ENCODE measurements at regions not wholly inside any gene's neighbourhood (a gene's known extent, or its start where the extent isn't known, plus 50 kb on each side); places are given as distances from the start of the nearest gene placed in this dataset.
"Not testable (repeated sequence)": the region's sequence is repeated elsewhere in the genome, so short reads cannot be mapped to it uniquely, and the experiment has no call there.

DNA sequence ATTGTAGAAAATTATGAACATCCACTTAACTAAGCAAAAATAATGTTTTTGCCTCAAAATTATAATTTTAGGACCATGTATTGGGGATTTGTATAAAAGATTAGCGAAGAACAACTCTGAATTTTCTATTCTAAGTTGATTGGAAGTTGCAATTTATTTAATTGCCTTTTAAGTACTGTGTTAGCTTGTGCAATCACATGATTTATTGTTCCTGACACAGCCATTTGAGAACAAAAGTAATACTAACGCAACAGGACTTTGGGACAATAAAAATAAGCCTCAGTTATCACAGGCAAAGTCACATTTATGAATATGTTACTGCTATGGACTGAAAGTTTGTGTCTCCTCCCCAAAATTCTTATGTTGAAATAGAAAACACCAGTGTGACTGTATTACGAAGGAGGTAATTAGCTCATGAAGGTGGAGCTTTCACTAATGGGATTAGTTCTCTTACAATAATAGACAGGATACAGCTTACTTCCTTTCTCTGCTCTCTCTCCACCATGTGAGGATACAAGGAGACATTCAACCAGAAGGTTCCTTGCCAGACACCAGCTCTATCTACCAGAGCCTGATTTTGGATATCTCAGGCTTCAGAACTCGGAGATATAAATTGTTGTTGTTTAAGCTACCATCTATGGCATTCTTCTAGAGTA, 745.9 kb downstream of the ZBBX start:
- DNase-seq (ENCODE audit: low read depth): no peak
- in situ Hi-C loops (cut with HindIII; ENCODE audit: low pct_unique_long_range_greater_than_20kb, low sequenced_read_pairs): no loop called here

GRCh38 chr3:166630190-166630589, 749.9 kb downstream of the ZBBX start:
- no peak for DNase-seq (ENCODE audit: low read depth)
- in situ Hi-C loops (cut with HindIII; ENCODE audit: low pct_unique_long_range_greater_than_20kb, low sequenced_read_pairs): no loop called here

DNA sequence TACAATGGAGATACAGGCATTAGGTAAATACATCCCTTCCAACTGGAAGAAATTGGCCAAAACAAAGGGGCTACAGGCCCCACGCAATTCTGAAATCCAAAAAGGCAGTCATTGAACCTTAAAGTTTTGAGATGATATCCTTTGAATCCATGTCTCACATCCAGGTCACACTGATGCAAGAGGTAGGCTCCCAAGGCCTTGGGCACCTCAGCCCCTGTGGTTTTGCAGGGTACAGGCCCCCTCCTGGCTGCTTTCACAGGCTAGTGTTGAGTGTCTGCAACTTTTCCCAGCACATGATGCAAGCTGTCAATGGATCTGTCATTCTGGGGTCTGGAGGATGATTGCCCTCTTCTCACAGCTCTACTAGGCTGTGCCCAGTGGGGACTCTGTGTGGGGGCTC, 766.7 kb downstream of the ZBBX start:
- no peak for DNase-seq (ENCODE audit: low read depth)
- in situ Hi-C loops (cut with HindIII; ENCODE audit: low pct_unique_long_range_greater_than_20kb, low sequenced_read_pairs): no loop called here

- in situ Hi-C loops (cut with HindIII; ENCODE audit: low pct_unique_long_range_greater_than_20kb, low sequenced_read_pairs); DNase-seq (ENCODE audit: low read depth): not testable (repeated sequence)
Observed at GRCh38 chr3:166612761-166613160, 767.3 kb downstream of the ZBBX start.

DNA sequence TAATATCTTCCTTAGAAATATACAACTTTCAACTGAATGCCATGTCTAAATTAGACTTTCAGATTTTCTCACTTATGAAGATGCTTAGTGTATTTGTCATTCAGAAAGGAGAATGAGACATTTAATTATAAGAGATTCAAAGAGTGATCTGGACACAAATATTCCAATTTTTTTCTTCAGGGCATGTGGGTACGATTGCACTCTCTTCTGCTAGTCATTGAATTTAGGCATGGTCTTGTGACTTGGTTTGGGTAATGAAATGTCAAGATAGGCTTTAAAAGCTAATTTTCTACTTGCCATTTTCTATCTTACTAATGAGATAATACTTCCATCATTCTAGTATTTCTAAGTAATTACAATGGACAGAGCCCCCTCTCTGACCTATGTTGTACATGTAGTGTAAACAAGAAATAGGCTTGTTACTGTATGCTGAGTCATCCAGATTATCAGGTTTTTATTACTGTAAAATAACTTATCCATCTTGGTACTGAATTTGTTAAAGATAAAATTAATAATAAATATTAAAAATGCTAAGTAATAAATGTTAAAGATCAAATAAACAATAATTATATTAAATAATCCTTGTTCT, 770.8 kb upstream of the BCHE start:
- in situ Hi-C loops (cut with HindIII; ENCODE audit: low pct_unique_long_range_greater_than_20kb, low sequenced_read_pairs): no loop called here
- DNase-seq (ENCODE audit: low read depth): no peak

GRCh38 chr3:166606988-166607387, 769.8 kb upstream of the BCHE start:
- DNase-seq (ENCODE audit: low read depth): no peak
- in situ Hi-C loops (cut with HindIII; ENCODE audit: low pct_unique_long_range_greater_than_20kb, low sequenced_read_pairs): no loop called here

GRCh38 chr3:166593776-166594175, 756.6 kb upstream of the BCHE start:
- DNase-seq (ENCODE audit: low read depth): no peak
- in situ Hi-C loops (cut with HindIII; ENCODE audit: low pct_unique_long_range_greater_than_20kb, low sequenced_read_pairs): no loop called here

GRCh38 chr3:166582236-166582635, 745.0 kb upstream of the BCHE start:
- in situ Hi-C loops (cut with HindIII; ENCODE audit: low pct_unique_long_range_greater_than_20kb, low sequenced_read_pairs): no loop called here
- peak; percentile 8 for DNase-seq (ENCODE audit: low read depth)

- in situ Hi-C loops (cut with HindIII; ENCODE audit: low pct_unique_long_range_greater_than_20kb, low sequenced_read_pairs): no loop called here
Observed at GRCh38 chr3:166580561-166580960, 743.3 kb upstream of the BCHE start.

DNA sequence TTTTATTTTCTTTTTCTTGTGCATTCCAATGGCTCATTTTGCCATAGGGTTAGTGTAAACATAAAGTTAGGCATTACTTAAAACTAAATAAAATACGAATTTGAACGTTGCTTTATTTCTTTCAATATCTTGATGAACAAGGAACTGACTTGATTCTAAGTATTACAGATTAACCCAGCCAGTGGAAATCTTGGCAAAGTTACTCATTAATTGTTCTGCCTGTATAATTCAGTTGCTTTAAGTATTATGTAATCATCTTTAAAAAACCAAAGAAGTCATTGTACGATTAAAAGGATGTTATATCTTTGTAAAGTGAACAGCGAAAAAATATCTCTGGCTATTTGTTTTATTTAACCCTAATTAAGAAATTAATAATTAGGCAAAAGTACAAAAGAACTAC, 737.9 kb upstream of the BCHE start:
- in situ Hi-C loops (cut with HindIII; ENCODE audit: low pct_unique_long_range_greater_than_20kb, low sequenced_read_pairs): no loop called here
- DNase-seq (ENCODE audit: low read depth): peak; percentile 35

More at GRCh38 chr3:166580561-166580960, 743.3 kb upstream of the BCHE start:
- no peak for DNase-seq (ENCODE audit: low read depth)

DNA sequence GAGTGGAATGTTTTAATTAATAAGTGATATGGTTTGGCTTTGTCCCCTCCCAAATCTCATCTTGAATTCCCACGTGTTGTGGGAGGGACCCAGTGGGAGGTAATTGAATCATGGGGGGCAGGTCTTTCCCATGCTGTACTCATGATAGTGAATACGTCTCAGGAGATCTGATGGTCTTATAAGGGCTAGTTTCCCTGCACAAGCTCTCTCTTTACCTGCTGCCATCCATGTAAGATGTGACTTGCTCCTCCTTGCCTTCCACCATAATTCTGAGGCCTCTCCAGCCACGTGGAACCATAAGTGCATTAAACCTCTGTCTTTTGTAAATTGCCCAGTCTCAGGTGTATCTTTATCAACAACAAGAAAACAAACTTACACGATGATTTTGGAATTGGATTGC, 734.5 kb upstream of the BCHE start:
- DNase-seq (ENCODE audit: low read depth): not testable (repeated sequence)

GRCh38 chr3:166570102-166570501, 732.9 kb upstream of the BCHE start:
- DNase-seq (ENCODE audit: low read depth): no peak
- in situ Hi-C loops (cut with HindIII; ENCODE audit: low pct_unique_long_range_greater_than_20kb, low sequenced_read_pairs): no loop called here

More for the DNA sequence above, 734.5 kb upstream of the BCHE start:
- in situ Hi-C loops (cut with HindIII; ENCODE audit: low pct_unique_long_range_greater_than_20kb, low sequenced_read_pairs): not testable (repeated sequence)

- DNase-seq (ENCODE audit: low read depth): no peak
- in situ Hi-C loops (cut with HindIII; ENCODE audit: low pct_unique_long_range_greater_than_20kb, low sequenced_read_pairs): no loop called here
Observed at GRCh38 chr3:166569589-166569988, 732.4 kb upstream of the BCHE start.

- in situ Hi-C loops (cut with HindIII; ENCODE audit: low pct_unique_long_range_greater_than_20kb, low sequenced_read_pairs): no loop called here
- no peak for DNase-seq (ENCODE audit: low read depth)
Observed at GRCh38 chr3:166560253-166560652, 723.0 kb upstream of the BCHE start.

- in situ Hi-C loops (cut with HindIII; ENCODE audit: low pct_unique_long_range_greater_than_20kb, low sequenced_read_pairs): no loop called here
- no peak for DNase-seq (ENCODE audit: low read depth)
Observed at GRCh38 chr3:166556955-166557354, 719.7 kb upstream of the BCHE start.

DNA sequence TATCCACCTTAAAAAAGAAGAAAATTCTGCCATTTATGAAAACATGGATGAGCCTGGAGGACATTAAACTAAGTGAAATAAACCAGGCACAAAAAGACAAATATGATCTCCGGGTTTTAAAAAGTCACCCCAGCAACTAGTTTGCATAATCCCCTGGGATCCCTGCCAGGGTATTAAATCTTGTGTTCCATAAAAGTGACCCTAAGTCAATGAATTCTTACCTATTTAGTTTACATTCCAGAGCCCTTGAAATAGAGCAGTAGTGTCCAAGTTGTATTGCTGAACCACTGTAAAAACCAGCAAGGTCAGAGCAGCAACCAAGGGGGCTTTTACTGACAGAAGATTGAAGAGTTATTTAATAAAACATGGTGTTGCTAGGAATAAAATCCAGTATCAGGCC, 716.8 kb upstream of the BCHE start:
- DNase-seq (ENCODE audit: low read depth): peak; percentile 18
- in situ Hi-C loops (cut with HindIII; ENCODE audit: low pct_unique_long_range_greater_than_20kb, low sequenced_read_pairs): no loop called here

- no peak for DNase-seq (ENCODE audit: low read depth)
- in situ Hi-C loops (cut with HindIII; ENCODE audit: low pct_unique_long_range_greater_than_20kb, low sequenced_read_pairs): no loop called here
Observed at GRCh38 chr3:166533740-166534139, 696.5 kb upstream of the BCHE start.

DNA sequence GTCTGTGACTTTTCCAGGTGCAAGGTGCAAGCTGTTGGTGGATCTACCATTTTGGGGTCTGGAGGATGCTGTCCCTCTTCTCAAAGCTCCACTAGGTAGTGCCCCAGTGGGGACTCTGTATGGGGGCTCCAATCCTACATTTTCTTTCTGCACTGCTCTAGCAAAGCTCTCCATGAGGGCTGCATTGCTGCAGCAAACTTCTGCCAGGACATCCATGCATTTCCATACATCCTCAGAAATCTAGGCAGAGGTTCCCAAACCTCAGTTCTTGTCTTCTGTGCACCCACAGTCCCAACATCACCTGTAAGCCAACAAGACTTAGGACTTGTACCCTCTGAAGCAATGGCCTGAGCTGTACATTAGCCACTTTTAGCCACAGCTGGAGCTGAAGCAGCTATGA, 694.5 kb upstream of the BCHE start:
- peak; percentile 10 for DNase-seq (ENCODE audit: low read depth)
- in situ Hi-C loops (cut with HindIII; ENCODE audit: low pct_unique_long_range_greater_than_20kb, low sequenced_read_pairs): no loop called here

DNA sequence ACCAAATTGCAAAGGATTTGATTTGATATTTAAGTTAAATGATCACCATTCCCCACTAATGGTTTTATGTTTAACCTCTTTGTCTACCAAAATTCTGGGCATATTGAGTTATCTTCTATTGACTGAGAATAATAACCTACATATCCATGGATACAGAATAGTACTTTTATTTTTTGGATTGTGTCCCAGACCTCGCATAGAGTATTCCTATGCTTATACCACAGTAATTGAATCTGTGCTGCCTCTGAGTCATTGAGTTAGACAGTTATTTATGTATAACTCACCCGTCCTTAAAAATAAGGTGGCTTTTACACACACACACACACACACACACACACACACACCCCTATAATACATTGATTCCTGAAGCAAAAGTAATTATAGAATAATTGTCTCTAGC, 690.1 kb upstream of the BCHE start:
- in situ Hi-C loops (cut with HindIII; ENCODE audit: low pct_unique_long_range_greater_than_20kb, low sequenced_read_pairs): no loop called here
- DNase-seq (ENCODE audit: low read depth): no peak

GRCh38 chr3:166526881-166527280, 689.7 kb upstream of the BCHE start:
- no peak for DNase-seq (ENCODE audit: low read depth)
- in situ Hi-C loops (cut with HindIII; ENCODE audit: low pct_unique_long_range_greater_than_20kb, low sequenced_read_pairs): no loop called here
